ENCODE measurements at regions not wholly inside any gene's neighbourhood (a gene's known extent, or its start where the extent isn't known, plus 50 kb on each side); places are given as distances from the start of the nearest gene placed in this dataset.

- H3K4me1 ChIP-seq (ENCODE audit: control insufficient read depth, insufficient read depth, low read length): peaks cover 61% of the 10 kb centered on the region
- H3K4me3 ChIP-seq: no peak overlapping the region
- intact Hi-C loops (cut with micrococcal nuclease; ENCODE audit: unreplicated experiment): no loop called here
- FAIRE-seq: no peak
- peaks cover 4% of the 10 kb centered on the region; the same call in 2 of the 3 replicates for H3K9me3 ChIP-seq (replicated peaks; ENCODE audit: control insufficient read depth, insufficient read depth, low read length)
- H3K27ac ChIP-seq (ENCODE audit: control insufficient read depth, insufficient read depth): no peak overlapping the region
- DNase-seq (ENCODE audit: low read depth, low spot score): no peak
- 92% methylated on average over 4 of the region's 4 CpGs for WGBS (ENCODE audit: insufficient coverage, insufficient replicate concordance, low lambda C conversion rate, missing lambda C conversion rate)
- H4K20me1 ChIP-seq (ENCODE audit: control insufficient read depth, insufficient read depth): no peaks in the 10 kb centered on the region
- H3K79me2 ChIP-seq (ENCODE audit: control insufficient read depth, insufficient read depth, low read length): peaks cover 5% of the 10 kb centered on the region
- H3K9ac ChIP-seq (ENCODE audit: control insufficient read depth, insufficient read depth, low read length): no peak overlapping the region
- TF ChIP-seq BRCA1 (IDR thresholded peaks at IDR 0.05; ENCODE audit: low read depth, low read length) (no peak), PBX3 (IDR thresholded peaks at IDR 0.05; ENCODE audit: insufficient replicate concordance, low read depth, low read length) (no peak), NRF1 (conservative IDR thresholded peaks at IDR 0.05; ENCODE audit: low read depth, low read length) (no peak), FOXK2 (IDR thresholded peaks at IDR 0.05) (no peak), IKZF2 (IDR thresholded peaks at IDR 0.05) (no peak), SREBF2 (IDR thresholded peaks at IDR 0.05; ENCODE audit: low read length) (no peak), ZNF274 (IDR thresholded peaks at IDR 0.05; ENCODE audit: insufficient read depth, insufficient read length) (no peak), CBX5 (IDR thresholded peaks at IDR 0.05; ENCODE audit: low read depth) (no peak), CHD1 (IDR thresholded peaks at IDR 0.05; ENCODE audit: low read depth, low read length) (no peak)
- H3K4me2 ChIP-seq (ENCODE audit: control insufficient read depth, insufficient read depth): no peak overlapping the region; the same call in 1 of the 2 replicates
- H2AFZ ChIP-seq (ENCODE audit: control insufficient read depth, low read depth, low read length): no peak overlapping the region
- CTCF ChIA-PET: interaction anchor here (0.9 to 2.2 kb wide), 3 partner anchors 12 to 80 kb away, joined by 3 to 5 read pairs (median 3); no protein-coding TSS in a partner anchor
- no peak for ATAC-seq
- POLR2A ChIA-PET: interaction anchor here (1.0 kb wide), 1 partner anchor 10 kb away, joined by 4 read pairs; no protein-coding TSS in a partner anchor
- no TSS peak for BruUV-seq (replicated peaks)
- in situ Hi-C loops (cut with MboI): no loop called here
- no peaks in the 10 kb centered on the region for H3K36me3 ChIP-seq (ENCODE audit: control insufficient read depth in 2 of 2, insufficient read depth in 2 of 2, low read length in 1 of 2)
- RAD21 ChIA-PET (ENCODE audit: unreplicated experiment): interaction anchor here (1.3 to 1.4 kb wide), 2 partner anchors 11 to 18 kb away, joined by 3 to 9 read pairs; no protein-coding TSS in a partner anchor
- no peaks in the 10 kb centered on the region for H3K27me3 ChIP-seq (replicated peaks in 1 of 2; ENCODE audit: control insufficient read depth in 2 of 2, insufficient read depth in 2 of 2, low read length in 1 of 2)
- SMC1A ChIA-PET (ENCODE audit: uncharacterized antibody, unreplicated experiment): interaction anchor here (1.2 to 11.1 kb wide), 3 partner anchors 12 to 19 kb away, joined by 3 to 177 read pairs (median 4); no protein-coding TSS in a partner anchor
Measured at GRCh38 chr13:42398533-42398932, 126.6 kb downstream of the AKAP11 start.
